H7 (cell line): ENCODE measurements at regions not wholly inside any gene's neighbourhood (a gene's known extent, or its start where the extent isn't known, plus 50 kb on each side); places are given as distances from the start of the nearest gene placed in this dataset.

Source experiments
- DNase-seq: peaks from one replicate; pipeline ENCODE4 v3.0.0; 2012
- H3K27me3 ChIP-seq: 2 replicates; pipeline ENCODE4 v1.6.0; 2011; ENCODE audit warnings: mild to moderate bottlenecking, low read length; ENCODE audit not compliant: control insufficient read depth, insufficient read depth
- H3K36me3 ChIP-seq: replicated peaks from 2 replicates; pipeline ENCODE4 v1.5.1; 2011; ENCODE audit warnings: low read length; ENCODE audit not compliant: control insufficient read depth, insufficient read depth
- H3K4me3 ChIP-seq: 2 replicates; pipeline ENCODE4 v1.5.1; 2011; ENCODE audit warnings: low read depth, mild to moderate bottlenecking, control low read depth, low read length, moderate library complexity; ENCODE audit not compliant: insufficient read depth

GRCh38 chr3:176590722-176591121, 606.6 kb downstream of the TBL1XR1 start:
- Histone ChIP-seq H3K36me3 (no peaks in the 10 kb centered on the region), H3K27me3 (no peaks in the 10 kb centered on the region), H3K4me3 (no peak overlapping the region)
- no peak for DNase-seq

GRCh38 chr3:176587089-176587488, 610.2 kb downstream of the TBL1XR1 start:
- DNase-seq: no peak
- Histone ChIP-seq H3K36me3 (no peaks in the 10 kb centered on the region), H3K4me3 (no peak overlapping the region), H3K27me3 (no peaks in the 10 kb centered on the region)

- DNase-seq: no peak
- no peak overlapping the region for H3K4me3 ChIP-seq
These were observed 612.7 kb downstream of the TBL1XR1 start for GRCh38 chr3:176584413-176585176.

GRCh38 chr3:176583956-176584355, 613.3 kb downstream of the TBL1XR1 start:
- no peak overlapping the region for H3K4me3 ChIP-seq
- no peaks in the 10 kb centered on the region for H3K27me3 ChIP-seq
- DNase-seq: no peak
- H3K36me3 ChIP-seq: no peaks in the 10 kb centered on the region

More at GRCh38 chr3:176584413-176585176, 612.7 kb downstream of the TBL1XR1 start:
- Histone ChIP-seq H3K36me3 (no peaks in the 10 kb centered on the region), H3K27me3 (no peaks in the 10 kb centered on the region)

- Histone ChIP-seq H3K36me3 (no peaks in the 10 kb centered on the region), H3K27me3 (no peaks in the 10 kb centered on the region), H3K4me3 (no peak overlapping the region)
- no peak for DNase-seq
These were observed 615.7 kb downstream of the TBL1XR1 start for GRCh38 chr3:176581589-176581988.

GRCh38 chr3:176579711-176580185, 617.5 kb downstream of the TBL1XR1 start:
- Histone ChIP-seq H3K27me3 (no peaks in the 10 kb centered on the region), H3K36me3 (no peaks in the 10 kb centered on the region), H3K4me3 (no peak overlapping the region)
- DNase-seq: no peak

GRCh38 chr3:176578316-176578715, 619.0 kb downstream of the TBL1XR1 start:
- no peak overlapping the region for H3K4me3 ChIP-seq
- no peaks in the 10 kb centered on the region for H3K36me3 ChIP-seq
- no peaks in the 10 kb centered on the region for H3K27me3 ChIP-seq
- DNase-seq: no peak

GRCh38 chr3:176577447-176577846, 619.8 kb downstream of the TBL1XR1 start:
- no peak for DNase-seq
- Histone ChIP-seq H3K4me3 (no peak overlapping the region), H3K27me3 (no peaks in the 10 kb centered on the region)

GRCh38 chr3:176574786-176575185, 622.5 kb downstream of the TBL1XR1 start:
- DNase-seq: no peak
- no peaks in the 10 kb centered on the region for H3K27me3 ChIP-seq
- H3K36me3 ChIP-seq: no peaks in the 10 kb centered on the region
- H3K4me3 ChIP-seq: no peak overlapping the region

More at GRCh38 chr3:176577447-176577846, 619.8 kb downstream of the TBL1XR1 start:
- no peaks in the 10 kb centered on the region for H3K36me3 ChIP-seq

- Histone ChIP-seq H3K27me3 (no peaks in the 10 kb centered on the region), H3K36me3 (no peaks in the 10 kb centered on the region)
These were observed 625.4 kb downstream of the TBL1XR1 start for GRCh38 chr3:176571926-176572325.

GRCh38 chr3:176570992-176571391, 626.3 kb downstream of the TBL1XR1 start:
- no peak for DNase-seq
- H3K27me3 ChIP-seq: no peaks in the 10 kb centered on the region

More at GRCh38 chr3:176571926-176572325, 625.4 kb downstream of the TBL1XR1 start:
- no peak overlapping the region for H3K4me3 ChIP-seq
- no peak for DNase-seq

GRCh38 chr3:176568189-176568588, 629.1 kb downstream of the TBL1XR1 start:
- no peak for DNase-seq
- no peak overlapping the region for H3K4me3 ChIP-seq
- H3K27me3 ChIP-seq: no peaks in the 10 kb centered on the region
- no peaks in the 10 kb centered on the region for H3K36me3 ChIP-seq

More at GRCh38 chr3:176570992-176571391, 626.3 kb downstream of the TBL1XR1 start:
- H3K4me3 ChIP-seq: no peak overlapping the region
- H3K36me3 ChIP-seq: no peaks in the 10 kb centered on the region

GRCh38 chr3:176566757-176567156, 630.5 kb downstream of the TBL1XR1 start:
- H3K36me3 ChIP-seq: no peaks in the 10 kb centered on the region
- no peaks in the 10 kb centered on the region for H3K27me3 ChIP-seq
- no peak overlapping the region for H3K4me3 ChIP-seq
- no peak for DNase-seq

- no peak overlapping the region for H3K4me3 ChIP-seq
- DNase-seq: no peak
- H3K36me3 ChIP-seq: no peaks in the 10 kb centered on the region
- no peaks in the 10 kb centered on the region for H3K27me3 ChIP-seq
These were observed 635.0 kb downstream of the TBL1XR1 start for GRCh38 chr3:176562331-176562730.

GRCh38 chr3:176561826-176562225, 635.5 kb downstream of the TBL1XR1 start:
- no peak for DNase-seq
- no peaks in the 10 kb centered on the region for H3K36me3 ChIP-seq
- no peak overlapping the region for H3K4me3 ChIP-seq
- no peaks in the 10 kb centered on the region for H3K27me3 ChIP-seq
